SU-DHL-6 (cell line): ENCODE measurements at regions not wholly inside any gene's neighbourhood (a gene's known extent, or its start where the extent isn't known, plus 50 kb on each side); places are given as distances from the start of the nearest gene placed in this dataset.

Experiments
- H2AFZ ChIP-seq: fragments of 200-600 bp; sonication (generic); 2 replicates; pipeline ENCODE4 v1.6.1; 2014; ENCODE audit warnings: low read depth, mild to moderate bottlenecking, moderate library complexity, mixed read lengths, antibody characterized with exemption, low read length; ENCODE audit not compliant: severe bottlenecking
- H3F3A ChIP-seq: fragments of 200-600 bp; shearing (Covaris generic); 2 replicates; pipeline ENCODE4 v1.6.0; 2016; ENCODE audit warnings: antibody characterized with exemption, mild to moderate bottlenecking; ENCODE audit not compliant: insufficient read depth
- H3K27ac ChIP-seq: fragments of 200-600 bp; sonication (generic); 2 replicates; pipeline ENCODE4 v1.5.1; 2016; ENCODE audit warnings: low read depth, mild to moderate bottlenecking, low read length, moderate library complexity, mixed read lengths
- H3K27me3 ChIP-seq: fragments of 200-600 bp; sonication (generic), shearing (Covaris generic); 2 replicates; pipeline ENCODE4 v1.6.0; 2014; ENCODE audit warnings: mild to moderate bottlenecking, low read length
- H3K36me3 ChIP-seq: fragments of 200-600 bp; sonication (generic); 2 replicates; pipeline ENCODE4 v1.6.1; 2014; ENCODE audit warnings: mild to moderate bottlenecking, low read length, mixed read lengths
- H3K4me2 ChIP-seq: fragments of 300-600, 200-600 bp; shearing (Covaris generic), sonication (generic); 2 replicates; pipeline ENCODE4 v1.6.0; 2014; ENCODE audit warnings: low read length, low read depth, mild to moderate bottlenecking; ENCODE audit not compliant: poor library complexity, severe bottlenecking
- H3K4me3 ChIP-seq: fragments of 200-600 bp; sonication (generic); 2 replicates; pipeline ENCODE4 v1.5.1; 2014; ENCODE audit warnings: antibody characterized with exemption, low read length, mild to moderate bottlenecking, mixed read lengths; ENCODE audit not compliant: insufficient read depth, poor library complexity, severe bottlenecking
- H3K79me2 ChIP-seq: fragments of 200-600 bp; sonication (generic); 2 replicates; pipeline ENCODE4 v1.6.1; 2014; ENCODE audit warnings: mild to moderate bottlenecking, low read length, moderate library complexity; ENCODE audit not compliant: insufficient read depth
- H3K9ac ChIP-seq: fragments of 200-600 bp; sonication (generic); 2 replicates; pipeline ENCODE4 v1.7.0; 2014; ENCODE audit warnings: mild to moderate bottlenecking, low read length
- H3K9me2 ChIP-seq: fragments of 200-600 bp; sonication (generic); replicated peaks from 2 replicates; pipeline ENCODE4 v1.6.1; 2014; ENCODE audit warnings: low read length; ENCODE audit not compliant: insufficient read depth
- H3K9me3 ChIP-seq: fragments of 200-600 bp; sonication (generic); 2 replicates; pipeline ENCODE4 v1.6.1; 2014; ENCODE audit warnings: low read length, mixed read lengths; ENCODE audit not compliant: insufficient read depth
- H4K20me1 ChIP-seq: fragments of 200-600 bp; sonication (generic); 2 replicates; pipeline ENCODE4 v1.6.1; 2014; ENCODE audit warnings: low read depth, mild to moderate bottlenecking, antibody characterized with exemption, low read length, moderate library complexity, mixed read lengths
- EZH2phosphoT487 ChIP-seq: fragments of 200-600 bp; sonication (generic), shearing (Covaris generic); conservative IDR thresholded peaks from 2 replicates; pipeline ENCODE4 v1.6.1; 2018; ENCODE audit warnings: mild to moderate bottlenecking, antibody characterized with exemption, low read length, moderate library complexity, mixed read lengths
- TF ChIP-seq, protein P1 (sequence below): fragments of 200-600 bp; sonication (generic); IDR thresholded peaks from one replicate; pipeline ENCODE4 v1.5.1; 2017; ENCODE audit warnings: antibody characterized with exemption, mild to moderate bottlenecking, low read length, moderate library complexity; ENCODE audit not compliant: insufficient read depth, poor library complexity, severe bottlenecking

DNA sequence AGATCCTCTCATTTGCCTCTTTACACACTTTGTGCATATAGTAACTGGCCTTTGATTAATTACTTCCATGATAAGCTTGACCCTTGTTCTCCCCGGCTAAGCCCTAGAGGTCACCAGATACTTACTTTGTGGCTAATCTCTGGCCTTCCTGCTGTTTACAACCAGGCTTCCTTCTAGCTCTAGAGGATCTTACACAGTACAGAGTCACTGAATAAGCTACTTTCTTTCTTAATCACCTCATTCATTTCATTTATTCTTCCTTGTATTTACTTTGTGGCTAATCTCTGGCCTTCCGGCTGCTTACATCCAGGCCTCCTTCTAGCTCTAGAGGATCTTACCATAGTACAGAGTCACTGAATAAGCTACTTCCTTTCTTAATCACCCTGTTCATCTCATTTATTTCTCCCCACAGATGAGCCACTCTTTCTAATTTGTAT is 144.3 kb upstream of the C1orf21 start:
- H3K4me3 ChIP-seq: no peak overlapping the region
- H3K27ac ChIP-seq: no peak overlapping the region
- H3K4me2 ChIP-seq: no peak overlapping the region
- no peaks in the 10 kb centered on the region for H3F3A ChIP-seq
- no peaks in the 10 kb centered on the region for H4K20me1 ChIP-seq
- H3K9me3 ChIP-seq: no peaks in the 10 kb centered on the region
- no peak overlapping the region for H2AFZ ChIP-seq
- TF ChIP-seq EZH2phosphoT487: no peak
- TF ChIP-seq, protein P1, sequence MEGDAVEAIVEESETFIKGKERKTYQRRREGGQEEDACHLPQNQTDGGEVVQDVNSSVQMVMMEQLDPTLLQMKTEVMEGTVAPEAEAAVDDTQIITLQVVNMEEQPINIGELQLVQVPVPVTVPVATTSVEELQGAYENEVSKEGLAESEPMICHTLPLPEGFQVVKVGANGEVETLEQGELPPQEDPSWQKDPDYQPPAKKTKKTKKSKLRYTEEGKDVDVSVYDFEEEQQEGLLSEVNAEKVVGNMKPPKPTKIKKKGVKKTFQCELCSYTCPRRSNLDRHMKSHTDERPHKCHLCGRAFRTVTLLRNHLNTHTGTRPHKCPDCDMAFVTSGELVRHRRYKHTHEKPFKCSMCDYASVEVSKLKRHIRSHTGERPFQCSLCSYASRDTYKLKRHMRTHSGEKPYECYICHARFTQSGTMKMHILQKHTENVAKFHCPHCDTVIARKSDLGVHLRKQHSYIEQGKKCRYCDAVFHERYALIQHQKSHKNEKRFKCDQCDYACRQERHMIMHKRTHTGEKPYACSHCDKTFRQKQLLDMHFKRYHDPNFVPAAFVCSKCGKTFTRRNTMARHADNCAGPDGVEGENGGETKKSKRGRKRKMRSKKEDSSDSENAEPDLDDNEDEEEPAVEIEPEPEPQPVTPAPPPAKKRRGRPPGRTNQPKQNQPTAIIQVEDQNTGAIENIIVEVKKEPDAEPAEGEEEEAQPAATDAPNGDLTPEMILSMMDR: no peak
- H3K79me2 ChIP-seq: no peaks in the 10 kb centered on the region
- H3K9ac ChIP-seq: no peak overlapping the region
- no peaks in the 10 kb centered on the region for H3K27me3 ChIP-seq
- H3K9me2 ChIP-seq: no peaks in the 10 kb centered on the region
- H3K36me3 ChIP-seq: no peaks in the 10 kb centered on the region

DNA sequence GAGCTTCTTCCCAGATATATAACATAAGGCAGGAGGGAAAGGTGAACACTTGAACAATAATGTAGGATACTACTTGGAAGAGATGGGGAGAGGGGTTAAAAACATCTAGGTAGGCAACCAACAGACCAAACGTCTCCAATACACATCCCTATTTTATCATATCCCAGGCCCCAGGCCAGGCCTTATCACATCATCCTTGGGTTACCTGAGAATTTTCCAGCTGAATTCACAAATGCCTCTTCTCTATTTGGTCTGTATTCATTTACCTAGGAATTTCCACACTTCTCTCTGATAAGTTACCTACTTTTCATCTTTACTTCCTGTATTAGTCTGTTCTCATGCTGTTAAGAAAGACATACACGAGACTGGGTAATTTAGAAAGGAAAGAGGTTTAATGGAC is 141.9 kb upstream of the C1orf21 start:
- no peaks in the 10 kb centered on the region for H3K9me3 ChIP-seq
- H3K4me2 ChIP-seq: no peak overlapping the region
- no peak overlapping the region for H3K4me3 ChIP-seq
- no peaks in the 10 kb centered on the region for H3K9me2 ChIP-seq
- H2AFZ ChIP-seq: no peak overlapping the region
- H3K79me2 ChIP-seq: no peaks in the 10 kb centered on the region
- no peak overlapping the region for H3K27ac ChIP-seq
- no peaks in the 10 kb centered on the region for H3K27me3 ChIP-seq
- H3F3A ChIP-seq: no peaks in the 10 kb centered on the region
- no peaks in the 10 kb centered on the region for H4K20me1 ChIP-seq
- no peak overlapping the region for H3K9ac ChIP-seq
- no peak for TF ChIP-seq EZH2phosphoT487
- TF ChIP-seq, protein P1: no peak
- no peaks in the 10 kb centered on the region for H3K36me3 ChIP-seq

DNA sequence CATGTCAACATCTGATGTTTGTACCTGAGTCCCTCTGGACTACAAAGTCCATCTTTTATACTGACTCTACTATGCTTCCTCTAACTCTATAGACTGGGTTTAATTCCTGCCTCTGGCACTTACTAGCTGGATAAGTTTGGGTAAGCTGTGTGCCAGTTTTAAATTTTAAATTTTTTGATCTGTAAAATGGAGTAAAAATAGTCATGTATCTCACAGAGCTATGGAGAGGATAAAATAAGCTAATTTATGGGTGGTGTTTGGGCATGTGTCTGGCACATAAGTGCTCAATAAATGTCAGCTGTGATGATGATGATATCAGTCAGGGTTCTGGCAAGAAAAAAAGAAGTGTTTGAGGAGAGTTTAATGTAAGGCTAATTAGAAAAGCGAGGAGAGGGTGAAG is 139.2 kb upstream of the C1orf21 start:
- TF ChIP-seq EZH2phosphoT487: no peak
- TF ChIP-seq, protein P1: no peak
- Histone ChIP-seq H3K4me3 (no peak overlapping the region), H2AFZ (no peak overlapping the region), H3K9ac (no peak overlapping the region), H3K27ac (no peak overlapping the region), H3K27me3 (no peaks in the 10 kb centered on the region), H3K4me2 (no peak overlapping the region), H3K9me3 (no peaks in the 10 kb centered on the region), H3K79me2 (no peaks in the 10 kb centered on the region), H3F3A (no peaks in the 10 kb centered on the region), H4K20me1 (no peaks in the 10 kb centered on the region), H3K36me3 (no peaks in the 10 kb centered on the region), H3K9me2 (no peaks in the 10 kb centered on the region)
